ENCODE measurements at regions not wholly inside any gene's neighbourhood (a gene's known extent, or its start where the extent isn't known, plus 50 kb on each side); places are given as distances from the start of the nearest gene placed in this dataset.

- Histone ChIP-seq H3K27me3 (ENCODE audit: control insufficient read depth, insufficient read depth, low read length) (no peaks in the 10 kb centered on the region), H3K27ac (ENCODE audit: low read depth, low read length) (no peak overlapping the region), H3K4me3 (ENCODE audit: low read depth, low read length) (no peak overlapping the region), H3K9me3 (ENCODE audit: control insufficient read depth, insufficient read depth, low read length) (no peaks in the 10 kb centered on the region), H3K36me3 (ENCODE audit: control insufficient read depth, insufficient read depth, low read length) (no peaks in the 10 kb centered on the region), H3K4me1 (ENCODE audit: control insufficient read depth, insufficient read depth, low read length) (peaks cover 5% of the 10 kb centered on the region)
- no CpG with 5 or more reads among the region's 3 CpGs for WGBS (ENCODE audit: insufficient coverage)
- DNase-seq (ENCODE audit: low read depth in 4 of 6, low spot score in 6 of 6), result peak in 3 of 6 donors; percentile 23 to 69 (median 56)
Measured at GRCh38 chr15:59873644-59874272, 130.4 kb upstream of the FOXB1 start.

- no peak overlapping the region for H3K4me3 ChIP-seq (ENCODE audit: low read depth, low read length)
- H3K4me1 ChIP-seq (ENCODE audit: control insufficient read depth, insufficient read depth, low read length), result peaks cover 2% of the 10 kb centered on the region
- H3K36me3 ChIP-seq (ENCODE audit: control insufficient read depth, insufficient read depth, low read length), result no peaks in the 10 kb centered on the region
- DNase-seq (ENCODE audit: low read depth in 4 of 6, low spot score in 6 of 6), result peak in 2 of 6 donors; percentile 62 to 70
- H3K27me3 ChIP-seq (ENCODE audit: control insufficient read depth, insufficient read depth, low read length), result peaks cover 5% of the 10 kb centered on the region
- H3K9me3 ChIP-seq (ENCODE audit: control insufficient read depth, insufficient read depth, low read length), result no peaks in the 10 kb centered on the region
- 67% methylated on average over 2 of the region's 5 CpGs for WGBS (ENCODE audit: insufficient coverage)
- H3K27ac ChIP-seq (ENCODE audit: low read depth, low read length), result no peak overlapping the region
Measured at GRCh38 chr15:59867086-59867855, 136.8 kb upstream of the FOXB1 start.

- WGBS (ENCODE audit: insufficient coverage), result no CpG with 5 or more reads among the region's 4 CpGs
- Histone ChIP-seq H3K27ac (ENCODE audit: low read depth, low read length) (no peak overlapping the region), H3K4me1 (ENCODE audit: control insufficient read depth, insufficient read depth, low read length) (peaks cover 4% of the 10 kb centered on the region), H3K9me3 (ENCODE audit: control insufficient read depth, insufficient read depth, low read length) (no peaks in the 10 kb centered on the region), H3K27me3 (ENCODE audit: control insufficient read depth, insufficient read depth, low read length) (peaks cover 5% of the 10 kb centered on the region), H3K36me3 (ENCODE audit: control insufficient read depth, insufficient read depth, low read length) (no peaks in the 10 kb centered on the region), H3K4me3 (ENCODE audit: low read depth, low read length) (no peak overlapping the region)
- DNase-seq (ENCODE audit: low read depth in 4 of 6, low spot score in 6 of 6), result no peak
Measured at GRCh38 chr15:59866642-59867041, 137.5 kb upstream of the FOXB1 start.

- no peaks in the 10 kb centered on the region for H3K36me3 ChIP-seq (ENCODE audit: control insufficient read depth, insufficient read depth, low read length)
- no peak for DNase-seq (ENCODE audit: low read depth in 4 of 6, low spot score in 6 of 6)
- 65% methylated on average over 5 of the region's 9 CpGs for whole genome bisulfite sequencing (ENCODE audit: insufficient coverage)
Measured at GRCh38 chr15:59862191-59863155, 141.6 kb upstream of the FOXB1 start.

GRCh38 chr15:59847968-59848367 is 156.1 kb upstream of the FOXB1 start:
- Histone ChIP-seq H3K27me3 (ENCODE audit: control insufficient read depth, insufficient read depth, low read length) (no peaks in the 10 kb centered on the region), H3K27ac (ENCODE audit: low read depth, low read length) (no peak overlapping the region), H3K4me3 (ENCODE audit: low read depth, low read length) (no peak overlapping the region), H3K36me3 (ENCODE audit: control insufficient read depth, insufficient read depth, low read length) (no peaks in the 10 kb centered on the region), H3K9me3 (ENCODE audit: control insufficient read depth, insufficient read depth, low read length) (no peaks in the 10 kb centered on the region), H3K4me1 (ENCODE audit: control insufficient read depth, insufficient read depth, low read length) (no peaks in the 10 kb centered on the region)
- peak in 2 of 6 donors; percentile 4 to 61 for DNase-seq (ENCODE audit: low read depth in 4 of 6, low spot score in 6 of 6)
- WGBS (ENCODE audit: insufficient coverage), result 50% methylated on average over 2 of the region's 3 CpGs

More at GRCh38 chr15:59862191-59863155, 141.6 kb upstream of the FOXB1 start:
- Histone ChIP-seq H3K4me3 (ENCODE audit: low read depth, low read length) (no peak overlapping the region), H3K27ac (ENCODE audit: low read depth, low read length) (no peak overlapping the region), H3K9me3 (ENCODE audit: control insufficient read depth, insufficient read depth, low read length) (no peaks in the 10 kb centered on the region), H3K27me3 (ENCODE audit: control insufficient read depth, insufficient read depth, low read length) (peaks cover 5% of the 10 kb centered on the region), H3K4me1 (ENCODE audit: control insufficient read depth, insufficient read depth, low read length) (peaks cover 4% of the 10 kb centered on the region)

- Histone ChIP-seq H3K4me1 (ENCODE audit: control insufficient read depth, insufficient read depth, low read length) (no peaks in the 10 kb centered on the region), H3K9me3 (ENCODE audit: control insufficient read depth, insufficient read depth, low read length) (no peaks in the 10 kb centered on the region), H3K4me3 (ENCODE audit: low read depth, low read length) (no peak overlapping the region), H3K36me3 (ENCODE audit: control insufficient read depth, insufficient read depth, low read length) (no peaks in the 10 kb centered on the region), H3K27ac (ENCODE audit: low read depth, low read length) (no peak overlapping the region), H3K27me3 (ENCODE audit: control insufficient read depth, insufficient read depth, low read length) (no peaks in the 10 kb centered on the region)
- 82% methylated on average over 9 of the region's 10 CpGs for WGBS (ENCODE audit: insufficient coverage)
- DNase-seq (ENCODE audit: low read depth in 4 of 6, low spot score in 6 of 6), result peak in 1 of 6 donors; percentile 62
Measured at GRCh38 chr15:59845942-59846499, 156.9 kb upstream of the BNIP2 start.

- Histone ChIP-seq H3K27ac (ENCODE audit: low read depth, low read length) (no peak overlapping the region), H3K9me3 (ENCODE audit: control insufficient read depth, insufficient read depth, low read length) (no peaks in the 10 kb centered on the region), H3K36me3 (ENCODE audit: control insufficient read depth, insufficient read depth, low read length) (no peaks in the 10 kb centered on the region), H3K4me3 (ENCODE audit: low read depth, low read length) (no peak overlapping the region), H3K4me1 (ENCODE audit: control insufficient read depth, insufficient read depth, low read length) (no peaks in the 10 kb centered on the region), H3K27me3 (ENCODE audit: control insufficient read depth, insufficient read depth, low read length) (no peaks in the 10 kb centered on the region)
- DNase-seq (ENCODE audit: low read depth in 4 of 6, low spot score in 6 of 6), result no peak
- WGBS (ENCODE audit: insufficient coverage), result 84% methylated on average over 3 of the region's 4 CpGs
Measured at GRCh38 chr15:59843609-59844008, 154.5 kb upstream of the BNIP2 start.

- H3K9me3 ChIP-seq (ENCODE audit: control insufficient read depth, insufficient read depth, low read length), result no peaks in the 10 kb centered on the region
- WGBS (ENCODE audit: insufficient coverage), result 100% methylated on average over 1 of the region's 4 CpGs
- DNase-seq (ENCODE audit: low read depth in 4 of 6, low spot score in 6 of 6), result no peak
Measured at GRCh38 chr15:59841036-59841435, 151.9 kb upstream of the BNIP2 start.

GRCh38 chr15:59839906-59840305 is 150.8 kb upstream of the BNIP2 start:
- WGBS (ENCODE audit: insufficient coverage), result 79% methylated on average over 2 of the region's 2 CpGs
- Histone ChIP-seq H3K4me3 (ENCODE audit: low read depth, low read length) (no peak overlapping the region), H3K27ac (ENCODE audit: low read depth, low read length) (no peak overlapping the region), H3K36me3 (ENCODE audit: control insufficient read depth, insufficient read depth, low read length) (no peaks in the 10 kb centered on the region), H3K4me1 (ENCODE audit: control insufficient read depth, insufficient read depth, low read length) (no peaks in the 10 kb centered on the region), H3K9me3 (ENCODE audit: control insufficient read depth, insufficient read depth, low read length) (no peaks in the 10 kb centered on the region), H3K27me3 (ENCODE audit: control insufficient read depth, insufficient read depth, low read length) (no peaks in the 10 kb centered on the region)
- no peak for DNase-seq (ENCODE audit: low read depth in 4 of 6, low spot score in 6 of 6)

More at GRCh38 chr15:59841036-59841435, 151.9 kb upstream of the BNIP2 start:
- no peak overlapping the region for H3K4me3 ChIP-seq (ENCODE audit: low read depth, low read length)
- no peaks in the 10 kb centered on the region for H3K4me1 ChIP-seq (ENCODE audit: control insufficient read depth, insufficient read depth, low read length)
- H3K27ac ChIP-seq (ENCODE audit: low read depth, low read length), result no peak overlapping the region
- H3K36me3 ChIP-seq (ENCODE audit: control insufficient read depth, insufficient read depth, low read length), result no peaks in the 10 kb centered on the region
- H3K27me3 ChIP-seq (ENCODE audit: control insufficient read depth, insufficient read depth, low read length), result no peaks in the 10 kb centered on the region
